Hematopoietic multipotent progenitor cell treated with erythropoietin and hydrocortisone succinate and interleukin-3 and kit ligand, for 17 days (in vitro differentiated cells): ENCODE measurements at regions not wholly inside any gene's neighbourhood (a gene's known extent, or its start where the extent isn't known, plus 50 kb on each side); places are given as distances from the start of the nearest gene placed in this dataset.
"Not testable (repeated sequence)": the region's sequence is repeated elsewhere in the genome, so short reads cannot be mapped to it uniquely, and the experiment has no call there.

Source experiments
- DNase-seq: peaks from one replicate; pipeline ENCODE4 v3.0.0-alpha.2; 2015; ENCODE audit warnings: low spot score

DNA sequence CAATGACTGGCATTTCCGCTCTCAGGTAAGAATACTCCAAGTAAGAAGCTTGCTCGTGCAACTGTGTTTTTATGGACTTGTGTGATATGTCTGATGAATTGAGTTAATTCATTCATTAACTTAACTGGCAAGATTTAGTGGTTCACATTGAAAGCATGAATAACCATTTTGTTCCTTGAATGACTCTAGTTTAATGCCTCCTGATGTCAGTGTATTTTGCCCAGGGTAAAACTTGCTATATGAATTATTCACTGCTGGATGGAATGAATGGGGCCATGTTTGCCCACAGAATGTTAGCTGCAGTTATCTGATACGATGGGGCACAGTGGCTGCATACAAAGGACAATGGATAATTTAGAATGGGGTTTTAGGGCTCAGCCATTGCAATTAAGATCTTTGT, 124.1 kb downstream of the ZNF365 start:
- DNase-seq: no peak

DNA sequence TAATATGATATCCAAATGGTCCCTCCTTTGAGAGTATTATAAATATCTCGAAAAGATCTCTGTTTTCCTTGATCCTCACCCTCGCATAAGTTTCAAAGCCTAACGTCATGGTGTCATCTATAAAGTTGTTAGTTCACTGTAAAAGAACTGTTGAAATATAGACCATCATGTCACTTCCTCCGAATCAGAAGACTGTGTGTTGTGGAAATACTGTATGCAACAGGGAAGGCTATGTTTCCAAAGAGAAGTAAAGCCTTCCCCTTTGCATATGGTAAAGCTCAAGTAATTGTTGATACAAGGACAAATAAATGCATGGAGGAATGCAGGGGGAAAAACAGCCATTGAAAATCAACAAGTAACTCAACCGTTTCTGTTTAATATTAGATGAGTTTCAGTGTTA, 125.9 kb downstream of the ZNF365 start:
- not testable (repeated sequence) for DNase-seq

DNA sequence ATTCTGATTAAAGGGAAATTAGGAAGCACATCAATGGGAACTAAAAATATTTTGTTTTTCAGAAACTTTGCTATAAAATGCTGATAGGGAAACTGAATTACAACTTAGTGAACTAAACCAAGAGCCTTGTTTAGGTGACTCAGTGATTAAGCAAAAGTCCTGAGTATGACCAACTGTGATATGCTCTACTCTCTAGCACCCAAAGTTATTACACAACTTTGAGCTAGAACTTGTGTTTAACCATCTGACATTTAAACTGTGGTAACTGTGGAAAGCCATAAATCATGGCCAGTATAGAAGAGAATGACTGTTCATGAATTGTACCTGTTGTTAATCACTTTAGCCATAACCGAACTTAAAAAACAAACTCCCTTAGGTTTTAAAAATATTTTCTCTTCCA, 127.4 kb downstream of the ZNF365 start:
- no peak for DNase-seq

DNA sequence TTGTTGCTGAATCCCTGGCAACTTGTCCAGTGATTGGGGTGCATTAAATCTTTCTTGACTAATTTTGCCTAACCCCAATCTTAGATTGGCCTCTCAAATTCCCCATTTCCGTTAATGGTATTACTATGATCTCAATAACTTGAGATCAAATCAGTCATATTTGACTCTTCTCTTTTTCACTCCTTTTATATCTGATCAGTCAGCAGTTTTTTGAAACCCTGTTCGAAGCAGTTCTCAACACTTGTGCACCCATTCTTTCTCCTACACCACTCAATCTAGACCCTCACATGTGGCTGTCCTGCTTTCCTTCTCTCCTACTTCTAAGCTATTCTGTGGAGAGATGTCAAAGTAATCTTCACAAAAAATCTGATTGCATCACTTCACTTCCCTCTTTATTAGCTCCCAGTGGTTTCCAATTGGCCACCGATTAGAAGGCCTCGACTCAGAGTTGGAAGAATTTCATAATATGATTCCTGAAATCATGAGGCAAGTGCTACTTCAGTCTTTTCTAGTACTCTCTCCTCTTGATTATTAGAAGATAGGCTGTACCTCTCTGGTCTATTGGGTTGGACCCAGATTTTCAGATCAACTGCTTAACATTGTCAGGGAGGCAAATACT, 128.9 kb downstream of the ZNF365 start:
- no peak for DNase-seq

DNA sequence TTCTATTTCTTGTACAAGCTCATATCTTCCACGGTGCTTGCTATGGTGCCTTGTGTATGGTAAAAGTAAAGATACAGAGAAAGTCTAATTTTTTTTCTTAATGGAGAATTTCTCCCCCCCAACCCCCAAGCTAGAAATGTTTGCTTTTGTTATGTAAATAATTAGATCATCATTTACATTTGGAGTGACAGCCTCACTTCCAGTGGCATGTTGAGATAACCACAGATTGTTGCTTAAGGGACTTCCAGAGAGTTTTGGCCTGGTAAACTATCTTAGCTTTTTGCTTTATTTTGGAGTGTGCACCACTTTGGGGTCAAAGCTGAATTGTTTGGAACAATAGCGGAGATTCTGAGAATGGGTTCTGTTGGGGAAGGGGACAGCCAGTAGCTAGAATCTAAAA, 129.7 kb downstream of the ZNF365 start:
- DNase-seq: no peak

DNA sequence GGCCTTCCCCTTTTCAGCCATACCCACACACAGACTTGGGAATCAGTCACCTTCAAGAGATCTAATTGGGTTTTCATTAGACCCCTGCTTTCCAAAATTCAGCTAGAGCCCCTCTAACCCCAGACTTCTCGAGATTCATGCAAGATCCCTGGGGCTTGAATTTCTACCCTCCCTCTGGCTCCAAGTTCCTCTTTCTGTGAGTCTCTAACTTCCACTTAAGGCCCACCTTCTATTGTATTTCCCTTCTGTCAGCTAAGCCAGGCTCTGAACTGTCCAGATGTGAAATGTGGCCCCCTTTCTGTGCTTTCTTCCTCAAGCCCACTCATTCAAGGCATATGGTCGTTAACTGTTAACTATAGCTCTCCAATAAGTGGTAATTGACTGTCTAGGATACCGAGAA, 132.2 kb downstream of the ZNF365 start:
- DNase-seq: no peak

DNA sequence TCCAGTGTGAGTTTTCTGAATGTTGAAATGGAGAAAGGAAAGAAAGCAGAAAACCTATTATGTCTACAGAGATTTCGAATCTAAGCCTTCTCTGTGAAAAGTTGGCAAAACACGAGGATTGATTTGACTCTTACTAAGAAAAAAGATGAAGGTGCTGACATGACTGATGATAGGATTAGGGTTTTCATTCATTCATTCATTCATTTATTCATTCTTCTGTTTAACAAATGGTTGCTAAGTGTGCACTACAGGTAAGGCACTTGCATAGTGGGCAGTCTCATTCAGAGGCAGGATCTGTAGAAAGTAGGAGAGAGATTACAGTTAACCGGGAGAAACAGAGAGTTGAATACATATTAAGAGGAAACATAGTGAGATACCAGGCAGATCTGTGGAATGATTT, 137.1 kb downstream of the ZNF365 start:
- no peak for DNase-seq

DNA sequence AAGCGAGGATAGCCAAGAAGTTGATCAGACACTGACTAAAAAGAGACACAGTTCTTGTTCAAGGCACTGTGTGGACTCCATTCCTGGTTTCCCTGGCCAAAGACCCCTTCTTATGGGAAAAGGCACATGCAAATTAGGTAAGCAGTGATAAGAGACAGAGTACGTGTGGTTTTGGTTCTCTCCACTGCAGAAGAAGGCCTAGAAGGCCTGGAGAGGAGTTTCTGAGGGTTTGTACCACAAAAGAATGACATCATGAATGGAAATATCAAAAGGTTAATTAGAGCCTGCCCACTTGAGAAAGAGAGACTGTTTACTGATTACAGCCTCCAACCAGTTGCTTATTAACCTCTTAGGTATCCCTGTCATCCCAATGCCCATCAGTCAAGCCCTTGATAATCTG, 137.5 kb downstream of the ZNF365 start:
- no peak for DNase-seq

DNA sequence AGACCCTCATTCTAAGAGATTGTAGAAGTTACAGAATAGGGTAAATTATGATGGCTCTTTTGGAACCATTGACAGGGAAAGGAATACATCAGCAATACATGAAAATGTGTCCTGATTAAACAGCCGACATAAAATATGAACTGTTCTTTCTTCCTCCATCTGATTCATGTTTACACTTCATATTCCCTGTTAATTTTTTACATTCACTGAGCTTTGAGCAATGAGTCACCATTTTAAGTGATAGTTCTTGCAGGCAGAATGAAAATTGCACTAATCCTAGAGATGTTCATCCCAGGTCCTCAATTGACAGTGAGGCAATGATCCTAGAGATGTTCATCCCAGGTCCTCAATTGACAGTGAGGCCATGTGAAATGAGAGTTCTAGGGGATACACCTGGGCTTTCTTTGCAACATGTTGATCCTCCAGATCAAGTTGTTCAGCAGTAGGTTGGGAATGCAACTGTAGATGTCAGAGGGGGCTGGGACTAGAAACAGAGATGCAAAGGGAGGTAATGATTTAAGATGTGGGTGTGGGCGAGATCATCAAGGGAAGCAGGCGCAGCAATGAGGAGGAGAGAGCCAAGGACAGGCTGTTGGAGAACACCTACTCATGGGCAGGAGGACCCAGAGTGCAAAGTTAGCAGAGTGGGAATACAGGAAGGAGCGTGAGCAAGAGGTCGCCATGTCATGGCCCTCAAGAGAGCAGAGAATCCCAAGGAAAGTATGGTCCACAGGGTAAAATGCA, 138.7 kb downstream of the ZNF365 start:
- DNase-seq: no peak

DNA sequence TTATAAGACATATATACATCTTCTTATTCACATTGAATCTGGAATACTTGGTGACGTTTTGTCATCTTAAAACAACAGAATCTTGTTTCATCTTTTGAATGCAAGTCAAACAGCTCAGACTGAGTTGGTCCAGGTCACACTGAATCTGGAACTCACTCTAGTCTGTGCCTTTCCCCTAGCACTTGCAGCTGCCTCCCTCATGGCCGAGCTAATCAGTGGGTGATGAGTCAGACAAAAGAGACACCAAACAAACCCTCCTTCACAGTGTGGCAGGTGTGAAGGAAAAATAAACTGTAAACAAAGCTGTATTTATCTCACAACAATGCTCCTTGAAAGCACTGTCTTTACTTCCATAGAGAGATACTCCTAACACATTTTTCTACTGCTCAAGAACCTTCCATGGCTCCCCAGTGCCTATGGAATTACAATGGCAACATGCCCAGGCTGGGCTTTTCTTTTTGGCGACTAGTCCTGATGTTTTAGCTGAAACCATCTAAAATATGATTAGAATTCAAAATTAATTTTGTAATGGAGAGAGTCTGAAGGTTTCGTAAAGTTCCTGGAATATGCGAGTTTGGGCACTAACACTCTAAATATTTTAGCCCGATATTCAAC, 140.0 kb downstream of the ZNF365 start:
- DNase-seq: no peak

DNA sequence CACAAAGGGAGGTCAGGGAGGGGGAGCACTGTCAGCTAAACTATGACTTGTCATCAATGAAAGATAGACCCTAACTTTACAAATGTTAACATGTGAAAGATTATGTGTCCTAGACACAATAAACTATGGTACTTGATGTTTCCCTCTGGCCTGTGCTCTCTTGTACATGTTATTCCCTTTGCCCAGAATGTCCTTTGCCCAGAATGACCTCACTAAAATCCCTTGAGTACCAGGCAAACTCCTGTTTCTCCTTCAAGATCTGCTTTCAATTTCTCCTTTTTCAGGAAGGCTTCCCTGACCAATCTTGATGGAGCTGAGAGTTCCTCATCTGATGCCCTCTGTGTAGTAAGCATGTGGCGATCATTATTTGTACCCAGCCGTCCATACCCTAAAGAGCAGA, 143.1 kb downstream of the ZNF365 start:
- DNase-seq: no peak

DNA sequence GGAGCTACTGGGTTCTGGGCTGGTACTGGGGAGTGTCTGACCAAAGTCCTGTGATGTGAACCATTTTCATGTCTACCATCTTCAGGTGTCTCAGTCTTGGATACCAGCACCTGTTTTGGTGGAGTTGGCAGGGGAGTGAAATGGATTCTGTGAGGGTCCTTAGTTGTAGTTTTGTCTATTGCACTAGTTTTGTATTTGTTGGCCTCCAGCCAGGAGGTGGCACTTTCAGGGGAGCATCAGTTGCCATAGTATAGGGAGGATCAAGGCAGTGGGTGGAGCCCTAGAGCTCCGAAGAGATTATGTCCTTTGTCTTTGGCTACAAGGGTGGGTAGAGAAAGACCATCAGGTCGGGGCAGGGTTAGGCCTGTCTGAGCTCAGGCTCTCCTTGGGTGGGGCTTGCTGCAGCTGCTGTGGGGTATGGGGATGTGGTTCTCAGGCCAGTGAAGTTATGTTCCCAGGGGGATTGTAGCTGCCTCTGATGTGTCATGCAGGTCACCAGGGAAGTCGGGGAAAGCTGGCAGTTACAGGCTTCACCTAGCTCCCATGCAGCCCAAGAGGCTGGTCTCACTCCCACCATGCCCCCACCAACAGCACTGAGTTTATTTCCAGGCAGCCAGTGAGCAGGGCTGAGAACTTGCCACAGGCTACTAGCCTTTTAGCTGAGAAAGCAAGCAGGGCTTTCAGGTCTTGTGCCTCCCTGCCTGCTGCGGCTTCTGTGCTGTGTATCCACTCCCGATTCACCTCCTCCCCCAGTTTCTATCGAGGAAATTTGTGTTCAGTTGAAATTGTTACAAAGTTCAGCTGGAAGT, 153.1 kb downstream of the ZNF365 start:
- DNase-seq: no peak

DNA sequence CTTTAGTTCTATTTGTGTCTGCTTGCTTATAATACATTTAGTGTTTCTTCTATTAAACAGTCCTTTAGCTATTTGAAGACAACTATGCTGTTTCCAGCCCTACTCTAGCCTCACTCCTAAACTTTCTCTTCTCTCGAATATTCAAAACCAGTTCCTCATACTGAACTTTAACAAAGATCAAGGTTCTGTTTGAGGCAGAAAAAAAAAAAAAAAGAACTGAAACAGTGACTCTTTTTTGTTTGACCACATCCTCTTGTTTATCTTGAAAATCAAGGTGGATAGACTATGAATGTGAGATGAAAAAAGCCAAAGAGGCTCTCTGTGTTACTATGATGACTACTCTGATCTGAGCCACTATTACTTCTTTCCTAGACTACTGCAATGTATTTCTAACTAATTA, 154.3 kb downstream of the ZNF365 start:
- DNase-seq: no peak

DNA sequence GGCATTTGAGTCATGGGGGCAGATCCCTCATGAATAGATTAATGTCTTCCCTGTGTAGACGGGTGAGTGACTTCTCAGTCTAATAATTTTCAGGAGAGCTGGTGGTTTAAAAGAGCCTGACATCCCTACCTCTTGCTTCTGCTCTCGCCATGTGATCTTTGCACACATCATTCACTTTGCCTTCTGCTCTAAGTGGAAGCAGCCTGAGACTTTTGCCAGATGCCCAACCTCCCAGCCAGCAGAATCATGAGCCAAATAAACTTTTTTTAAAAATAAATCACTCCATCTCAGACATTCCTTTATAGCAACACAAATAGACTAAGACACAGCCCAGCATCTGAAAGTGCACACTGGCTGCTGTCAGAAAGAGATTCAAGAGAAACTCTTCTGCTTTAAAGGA, 155.2 kb downstream of the ZNF365 start:
- DNase-seq: no peak

DNA sequence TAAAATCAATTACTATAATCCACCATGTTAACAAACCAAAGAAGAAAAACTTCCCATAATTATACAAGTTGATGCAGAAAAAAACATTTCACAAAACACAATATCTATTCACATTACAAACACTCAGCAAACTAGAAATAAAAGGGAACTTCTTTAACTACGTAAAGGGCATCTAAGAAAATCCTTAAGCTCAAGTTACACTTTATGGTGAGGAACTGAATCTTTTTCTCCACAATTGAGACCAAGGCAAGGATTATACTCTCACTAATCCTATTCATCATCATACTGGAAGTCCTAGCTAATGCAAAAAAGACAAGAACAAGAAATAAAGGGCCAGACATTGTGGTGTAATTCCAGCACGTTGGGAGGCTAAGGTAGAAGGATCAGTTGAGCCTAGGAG, 159.9 kb downstream of the ZNF365 start:
- DNase-seq: no peak

DNA sequence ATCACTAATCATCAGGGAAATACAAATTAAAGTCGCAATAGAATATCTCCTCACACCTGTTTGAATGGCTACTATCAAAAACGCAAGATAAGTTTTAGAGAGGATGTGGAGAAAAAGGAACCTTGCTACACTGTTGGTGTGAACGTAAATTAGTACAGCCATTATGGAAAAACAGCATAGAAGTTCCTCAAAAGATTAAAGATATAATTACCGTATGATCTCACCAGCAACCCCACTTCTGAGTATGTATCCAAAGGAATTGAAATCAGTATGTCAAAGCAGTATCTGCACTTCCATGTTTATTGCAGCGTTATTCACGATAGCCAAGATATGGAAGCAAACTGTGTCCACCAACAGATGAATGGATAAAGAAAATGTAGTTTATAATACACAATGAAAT, 164.4 kb downstream of the ZNF365 start:
- DNase-seq: no peak

DNA sequence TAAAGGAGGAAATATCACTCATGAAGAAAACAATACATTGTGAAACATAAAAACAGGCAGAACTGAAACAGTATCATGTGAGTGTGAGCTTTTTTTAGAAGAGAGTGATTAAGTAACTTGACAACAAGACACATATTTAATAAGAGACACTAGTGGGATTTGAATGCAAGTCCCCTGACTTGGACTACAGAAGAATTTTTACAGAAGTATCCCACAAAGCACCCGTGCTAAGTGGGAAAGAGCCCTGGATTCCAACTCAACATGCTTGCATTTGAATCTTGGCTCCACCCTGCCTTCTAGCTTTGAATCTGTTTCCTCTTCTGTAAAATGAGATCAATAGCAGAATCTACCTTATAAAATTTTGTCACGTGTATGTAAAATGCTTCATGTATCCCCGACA, 166.2 kb downstream of the ZNF365 start:
- DNase-seq: no peak

DNA sequence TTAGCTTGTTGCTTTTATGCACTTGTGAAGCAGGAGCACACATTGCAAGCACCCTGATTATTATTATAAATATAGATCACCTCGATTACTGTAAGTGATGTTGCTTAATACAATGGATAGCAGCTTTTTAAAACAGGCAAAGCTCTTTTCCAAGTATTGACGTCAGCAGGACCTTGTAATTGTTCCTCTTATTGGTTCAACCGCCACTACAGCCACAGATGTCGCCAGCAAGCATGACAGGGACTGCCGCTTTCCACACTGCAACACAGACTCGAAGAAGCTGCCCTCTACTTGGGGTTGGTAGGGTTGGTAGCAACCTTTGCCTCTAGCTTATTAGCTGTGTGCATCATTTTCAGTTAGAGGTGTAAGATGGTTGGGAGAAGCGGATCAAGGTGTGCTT, 167.6 kb downstream of the ZNF365 start:
- no peak for DNase-seq

DNA sequence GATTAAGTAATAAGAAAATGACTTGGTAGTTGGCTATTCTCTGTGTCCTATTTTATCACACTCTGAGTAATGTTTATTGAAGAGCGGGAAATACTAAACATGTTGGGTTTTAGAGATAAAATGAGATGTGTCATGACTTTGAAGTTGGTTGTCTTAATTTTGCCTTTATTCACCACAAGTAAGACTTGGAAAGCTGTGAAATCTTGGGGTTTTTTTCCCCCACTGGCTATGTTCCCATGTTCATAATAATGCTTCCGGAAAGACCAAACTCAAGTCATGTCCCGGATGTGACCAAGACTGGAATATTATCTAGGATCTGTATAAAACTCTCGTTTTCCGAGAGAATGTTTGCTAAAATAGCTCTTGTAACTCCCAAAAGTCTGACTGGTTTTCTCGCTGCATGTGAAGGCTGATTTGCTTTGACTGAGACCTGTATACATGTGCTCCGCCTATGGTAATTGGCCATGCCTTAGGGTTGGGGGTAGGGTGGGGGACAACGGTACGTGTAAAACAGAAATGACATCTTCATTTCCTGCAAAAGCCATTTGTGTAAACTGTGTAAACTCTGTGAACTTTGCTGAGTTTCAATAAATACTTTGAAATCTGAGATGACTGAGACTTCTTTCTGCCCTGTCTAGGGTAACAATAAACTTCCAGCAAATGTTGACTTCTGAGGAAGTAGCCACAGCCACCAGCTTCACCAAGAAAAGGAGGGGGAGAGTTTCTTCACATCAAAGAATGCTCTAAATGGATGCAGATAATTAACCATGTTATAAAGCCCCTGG, 169.6 kb downstream of the ZNF365 start:
- no peak for DNase-seq

DNA sequence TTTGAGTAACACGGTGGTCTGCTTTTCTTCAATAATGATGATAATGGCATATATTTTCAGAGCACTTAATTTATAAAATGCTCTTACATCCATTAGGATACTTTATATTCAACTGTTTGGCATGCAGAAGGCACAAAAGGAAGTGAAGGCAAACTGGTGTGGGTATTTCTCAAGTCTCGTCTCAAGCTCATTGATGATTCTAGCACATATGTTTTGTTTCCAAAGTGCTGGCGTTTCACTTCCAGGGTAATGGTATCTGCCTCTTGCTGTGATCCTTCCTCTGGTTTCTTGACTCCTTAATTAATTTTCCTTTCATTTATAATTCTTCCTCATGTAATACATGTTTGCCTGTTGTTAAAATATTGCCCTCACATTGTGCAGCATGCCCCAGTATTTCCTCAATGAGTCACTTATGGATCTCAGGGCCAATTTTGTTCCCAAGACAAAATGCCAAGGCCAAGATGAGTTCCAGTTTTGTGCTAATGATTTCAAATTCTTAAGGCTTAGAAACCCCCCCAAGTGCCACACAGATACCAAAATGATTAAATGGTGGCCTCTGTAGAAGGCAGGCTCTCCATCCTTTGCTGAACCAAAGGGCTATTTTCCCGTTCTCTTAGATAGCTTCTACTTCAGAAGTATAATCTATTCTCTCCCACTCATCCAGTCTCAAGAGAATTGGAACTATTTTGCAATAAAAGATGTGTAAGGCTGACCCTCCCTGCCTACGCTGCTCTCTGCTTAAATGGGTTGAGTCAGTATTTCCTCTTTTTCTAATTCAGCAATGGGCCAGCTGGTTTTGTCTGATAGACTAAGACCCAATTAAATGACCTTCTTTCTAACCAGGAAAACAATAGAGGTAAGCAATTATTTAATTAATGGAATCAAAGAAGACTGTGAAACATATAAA, 171.2 kb downstream of the ZNF365 start:
- DNase-seq: no peak

DNA sequence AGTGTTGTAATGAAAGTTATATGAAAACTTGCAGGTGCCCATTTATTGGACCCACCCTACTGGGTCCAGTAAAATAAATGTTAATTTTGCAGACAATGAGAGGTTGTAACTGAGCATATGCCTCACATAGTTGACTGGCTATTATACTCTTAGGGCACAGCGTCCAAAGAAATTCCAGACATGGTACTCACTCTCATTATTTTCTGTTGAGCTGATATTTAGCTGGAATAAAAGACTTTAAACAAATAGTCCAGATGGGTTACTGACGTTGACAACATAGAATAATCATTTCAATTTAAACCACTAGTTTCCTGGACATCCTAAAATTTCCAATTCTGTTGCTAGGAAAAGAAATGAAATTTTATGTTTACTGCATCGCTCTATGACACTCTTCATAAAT, 174.5 kb downstream of the ZNF365 start:
- no peak for DNase-seq
